Upper lobe of right lung (tissue), 1 donor: ENCODE measurements at regions not wholly inside any gene's neighbourhood (a gene's known extent, or its start where the extent isn't known, plus 50 kb on each side); places are given as distances from the start of the nearest gene placed in this dataset.
"Not testable (repeated sequence)": the region's sequence is repeated elsewhere in the genome, so short reads cannot be mapped to it uniquely, and the experiment has no call there.

Source experiments
- ATAC-seq: fragments of 200-7000 bp; cut with Tn5 transposase; one replicate; pipeline ENCODE4 v1.9.1; 2020; ENCODE audit warnings: mild to moderate bottlenecking, moderate library complexity
- DNase-seq: peaks from one replicate; pipeline ENCODE4 v3.0.0-alpha.2; 2020
- H3K27ac ChIP-seq: fragments of 200-600 bp; one replicate; pipeline ENCODE4 v1.8.0; 2022
- H3K27me3 ChIP-seq: fragments of 200-600 bp; one replicate; pipeline ENCODE4 v1.8.0; 2022; ENCODE audit warnings: mild to moderate bottlenecking
- H3K36me3 ChIP-seq: fragments of 200-600 bp; one replicate; pipeline ENCODE4 v1.8.0; 2022
- H3K4me1 ChIP-seq: fragments of 200-600 bp; one replicate; pipeline ENCODE4 v1.8.0; 2022
- H3K4me3 ChIP-seq: fragments of 200-600 bp; one replicate; pipeline ENCODE4 v1.8.0; 2022; ENCODE audit warnings: mild to moderate bottlenecking
- H3K9me3 ChIP-seq: fragments of 200-600 bp; one replicate; pipeline ENCODE4 v1.8.0; 2022
- intact Hi-C: fragments of 100-400 bp; cut with DNase I; formaldehyde crosslinking; loops from one replicate; pipeline ENCODE4 v1.11.0; 2022
- TF ChIP-seq, protein P1 (sequence below): fragments of 200-600 bp; IDR thresholded peaks from one replicate; pipeline ENCODE4 v1.8.0; 2022; ENCODE audit warnings: antibody characterized with exemption
- donor health status: DM: no; HTN: yes; CAD: no; lungs with severe emphysema.

- H3K4me1 ChIP-seq = no peaks in the 10 kb centered on the region
- DNase-seq (no peak), ATAC-seq (no peak)
- H3K27me3 ChIP-seq = no peaks in the 10 kb centered on the region
- intact Hi-C loops = no loop called here
- no peaks in the 10 kb centered on the region for H3K36me3 ChIP-seq
- H3K9me3 ChIP-seq = no peaks in the 10 kb centered on the region
- H3K4me3 ChIP-seq = no peak overlapping the region
- TF ChIP-seq, protein P1, sequence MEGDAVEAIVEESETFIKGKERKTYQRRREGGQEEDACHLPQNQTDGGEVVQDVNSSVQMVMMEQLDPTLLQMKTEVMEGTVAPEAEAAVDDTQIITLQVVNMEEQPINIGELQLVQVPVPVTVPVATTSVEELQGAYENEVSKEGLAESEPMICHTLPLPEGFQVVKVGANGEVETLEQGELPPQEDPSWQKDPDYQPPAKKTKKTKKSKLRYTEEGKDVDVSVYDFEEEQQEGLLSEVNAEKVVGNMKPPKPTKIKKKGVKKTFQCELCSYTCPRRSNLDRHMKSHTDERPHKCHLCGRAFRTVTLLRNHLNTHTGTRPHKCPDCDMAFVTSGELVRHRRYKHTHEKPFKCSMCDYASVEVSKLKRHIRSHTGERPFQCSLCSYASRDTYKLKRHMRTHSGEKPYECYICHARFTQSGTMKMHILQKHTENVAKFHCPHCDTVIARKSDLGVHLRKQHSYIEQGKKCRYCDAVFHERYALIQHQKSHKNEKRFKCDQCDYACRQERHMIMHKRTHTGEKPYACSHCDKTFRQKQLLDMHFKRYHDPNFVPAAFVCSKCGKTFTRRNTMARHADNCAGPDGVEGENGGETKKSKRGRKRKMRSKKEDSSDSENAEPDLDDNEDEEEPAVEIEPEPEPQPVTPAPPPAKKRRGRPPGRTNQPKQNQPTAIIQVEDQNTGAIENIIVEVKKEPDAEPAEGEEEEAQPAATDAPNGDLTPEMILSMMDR = no peak
- no peak overlapping the region for H3K27ac ChIP-seq
Observed at GRCh38 chr2:211014906-211015305, 458.5 kb downstream of the CPS1 start.

DNA sequence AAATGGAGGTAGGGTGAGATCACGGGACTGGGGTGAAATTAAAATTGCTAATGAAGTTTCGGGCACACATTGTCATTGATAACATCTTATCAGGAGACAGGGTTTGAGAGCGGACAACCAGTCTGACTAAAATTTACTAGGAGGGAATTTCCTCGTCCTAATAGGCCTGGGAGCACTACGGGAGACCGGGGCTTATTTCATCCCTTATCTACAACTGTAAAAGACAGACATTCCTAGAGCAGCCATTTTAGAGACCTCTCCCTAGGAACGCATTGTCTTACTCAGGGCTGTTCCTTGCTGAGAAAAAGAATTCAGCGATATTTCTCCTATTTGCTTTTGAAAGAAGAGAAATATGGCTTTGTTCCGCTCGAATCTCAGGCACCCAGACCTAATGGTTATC is 468.7 kb downstream of the CPS1 start:
- ATAC-seq, H3K27me3 ChIP-seq, H3K4me1 ChIP-seq, intact Hi-C loops, H3K4me3 ChIP-seq, H3K9me3 ChIP-seq, H3K36me3 ChIP-seq, H3K27ac ChIP-seq, DNase-seq: not testable (repeated sequence)

DNA sequence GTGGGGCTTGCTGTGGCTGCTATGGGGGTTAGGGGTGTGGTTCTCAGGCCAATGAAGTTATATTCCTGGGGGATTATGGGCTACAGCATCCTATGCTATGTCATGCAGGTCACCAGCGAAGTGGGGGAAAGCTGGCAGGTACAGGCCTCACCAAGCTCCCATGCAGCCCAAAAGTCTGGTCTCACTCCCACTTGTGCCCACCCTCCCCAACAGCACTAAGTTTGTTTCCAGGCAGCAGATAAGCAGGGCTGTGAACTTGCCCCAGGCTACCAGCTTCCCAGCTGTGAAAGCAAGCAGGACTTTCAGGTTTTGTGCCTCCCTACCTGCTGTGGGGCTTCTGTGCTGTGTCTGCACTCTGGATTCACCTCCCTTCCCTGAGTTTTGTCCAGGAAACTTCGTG is 469.7 kb downstream of the CPS1 start:
- Histone ChIP-seq H3K4me3 (no peak overlapping the region), H3K27me3 (no peaks in the 10 kb centered on the region), H3K27ac (no peak overlapping the region), H3K4me1 (no peaks in the 10 kb centered on the region), H3K9me3 (no peaks in the 10 kb centered on the region), H3K36me3 (no peaks in the 10 kb centered on the region)
- ATAC-seq = no peak
- no peak for DNase-seq
- TF ChIP-seq, protein P1 = no peak
- intact Hi-C loops = no loop called here

DNA sequence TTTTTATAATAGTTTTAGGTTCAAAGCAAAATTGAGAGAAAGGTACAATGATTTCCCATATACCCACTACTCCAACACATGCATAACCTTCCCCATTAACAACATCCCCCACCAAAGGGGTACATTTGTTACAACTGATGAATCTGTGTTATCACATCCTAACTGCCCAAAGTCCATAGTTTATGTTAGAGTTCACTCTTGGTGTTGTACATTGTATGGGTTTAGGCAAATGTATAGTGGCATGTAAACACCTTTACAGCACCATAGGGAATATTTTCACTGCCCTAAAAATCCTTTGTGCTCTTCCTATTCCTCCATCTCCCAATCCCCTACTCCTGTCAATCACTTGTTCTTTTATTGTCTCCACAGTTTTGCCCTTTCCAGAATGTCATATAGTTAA is 471.6 kb downstream of the CPS1 start:
- intact Hi-C loops = no loop called here
- no peak overlapping the region for H3K27ac ChIP-seq
- H3K4me3 ChIP-seq = no peak overlapping the region
- no peaks in the 10 kb centered on the region for H3K9me3 ChIP-seq
- no peaks in the 10 kb centered on the region for H3K36me3 ChIP-seq
- ATAC-seq (no peak), DNase-seq (no peak)
- H3K27me3 ChIP-seq = no peaks in the 10 kb centered on the region
- TF ChIP-seq, protein P1 = no peak
- H3K4me1 ChIP-seq = no peaks in the 10 kb centered on the region

DNA sequence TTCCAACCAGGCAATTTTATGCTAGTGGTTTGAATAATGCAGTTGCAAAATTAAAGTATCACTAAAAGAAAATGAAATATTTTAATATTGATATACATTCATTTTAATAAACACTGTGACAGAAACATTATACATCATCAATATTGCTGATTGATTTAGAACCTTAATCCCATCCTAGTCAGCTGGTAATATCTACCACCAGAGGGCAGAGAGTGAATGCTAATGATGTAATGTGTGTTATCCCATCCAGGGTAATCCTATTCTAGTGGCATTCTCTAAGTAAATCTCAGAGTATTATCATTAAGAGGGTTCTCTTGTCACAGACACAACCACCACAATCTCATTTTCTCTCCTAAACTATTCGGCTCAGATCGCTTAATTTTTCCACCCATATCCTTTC is 477.4 kb downstream of the CPS1 start:
- H3K4me1 ChIP-seq = no peaks in the 10 kb centered on the region
- H3K27me3 ChIP-seq = no peaks in the 10 kb centered on the region
- no peak overlapping the region for H3K27ac ChIP-seq
- DNase-seq (no peak), ATAC-seq (no peak)
- intact Hi-C loops = no loop called here
- H3K36me3 ChIP-seq = no peaks in the 10 kb centered on the region
- H3K4me3 ChIP-seq = no peak overlapping the region
- no peaks in the 10 kb centered on the region for H3K9me3 ChIP-seq
- TF ChIP-seq, protein P1 = peak; percentile 22

DNA sequence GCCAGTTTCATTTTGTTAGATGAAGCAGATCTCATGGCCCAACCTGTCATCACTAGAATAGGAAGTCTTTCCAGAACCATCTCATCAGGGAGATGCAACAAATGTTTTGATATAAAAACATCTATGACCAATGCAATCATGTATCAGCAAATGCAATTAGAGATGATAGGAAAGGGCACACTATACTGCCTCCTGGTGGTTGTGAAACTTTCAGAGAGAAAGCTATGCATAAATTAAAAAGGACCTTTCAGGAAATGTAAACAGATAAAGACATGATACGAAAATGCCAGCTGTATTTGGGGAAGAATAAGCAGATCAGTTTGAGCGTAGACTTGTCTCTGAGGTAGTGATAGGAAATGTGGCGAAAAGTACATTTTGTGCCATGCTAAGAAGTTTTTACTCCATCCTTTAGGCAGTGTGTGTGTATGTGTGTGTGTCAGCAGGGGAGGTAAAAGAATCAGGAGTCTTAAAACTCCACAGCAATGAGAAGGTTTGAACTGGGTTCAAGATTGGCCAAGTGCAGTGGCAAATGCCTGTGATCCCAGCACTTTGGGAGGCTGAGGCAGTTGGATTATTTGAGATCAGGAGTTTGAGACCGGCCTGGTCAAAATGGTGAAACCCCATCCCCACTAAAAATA is 479.3 kb downstream of the CPS1 start:
- H3K4me1 ChIP-seq = no peaks in the 10 kb centered on the region
- ATAC-seq (peak; percentile 45), DNase-seq (no peak)
- H3K9me3 ChIP-seq = no peaks in the 10 kb centered on the region
- TF ChIP-seq, protein P1 = peak; percentile 47
- intact Hi-C loops = no loop called here
- H3K4me3 ChIP-seq = no peak overlapping the region
- no peaks in the 10 kb centered on the region for H3K27me3 ChIP-seq
- no peak overlapping the region for H3K27ac ChIP-seq
- no peaks in the 10 kb centered on the region for H3K36me3 ChIP-seq
